Activated naive CD4-positive, alpha-beta T cell treated with anti-CD3 and anti-CD28 coated beads, Interleukin-2, amount 50 U/mL, for 24 hours (primary cell): ENCODE measurements at regions not wholly inside any gene's neighbourhood (a gene's known extent, or its start where the extent isn't known, plus 50 kb on each side); places are given as distances from the start of the nearest gene placed in this dataset.
"Not testable (repeated sequence)": the region's sequence is repeated elsewhere in the genome, so short reads cannot be mapped to it uniquely, and the experiment has no call there.

Experiments
- H3K27ac Mint-ChIP-seq: one replicate; pipeline ENCODE4 v1.8.0; 2021; ENCODE audit warnings: mild to moderate bottlenecking, mixed read lengths
- H3K27me3 Mint-ChIP-seq: one replicate; pipeline ENCODE4 v1.8.0; 2021; ENCODE audit warnings: mixed read lengths
- H3K36me3 Mint-ChIP-seq: one replicate; pipeline ENCODE4 v1.8.0; 2021; ENCODE audit warnings: mixed read lengths
- H3K4me1 Mint-ChIP-seq: one replicate; pipeline ENCODE4 v1.8.0; 2021; ENCODE audit warnings: mixed read lengths
- H3K4me3 Mint-ChIP-seq: one replicate; pipeline ENCODE4 v1.8.0; 2021; ENCODE audit warnings: mild to moderate bottlenecking, mixed read lengths
- H3K9me3 Mint-ChIP-seq: one replicate; pipeline ENCODE4 v1.8.0; 2021; ENCODE audit warnings: mixed read lengths

DNA sequence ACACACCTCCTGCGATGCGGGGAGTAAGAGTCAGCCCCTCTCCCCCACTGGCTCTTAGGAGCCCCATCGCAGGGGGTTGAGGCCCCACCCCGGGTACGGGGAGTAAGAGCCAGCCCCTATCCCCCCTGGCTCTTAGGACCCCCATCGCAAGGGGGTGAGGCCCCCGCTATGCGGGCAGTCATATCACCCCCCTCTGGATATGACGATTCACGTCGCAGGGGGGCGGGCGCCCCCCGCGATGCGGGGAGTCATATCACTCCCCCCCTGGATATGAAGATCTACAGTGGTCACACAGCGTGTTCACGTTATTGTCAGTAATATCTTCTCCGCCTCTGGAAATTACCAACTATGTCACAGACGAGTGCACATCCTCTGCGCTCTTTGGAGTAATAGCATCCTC is 61.1 kb downstream of the DEFB131A start:
- not testable (repeated sequence) for H3K36me3 Mint-ChIP-seq, H3K4me3 Mint-ChIP-seq, H3K27ac Mint-ChIP-seq, H3K9me3 Mint-ChIP-seq, H3K4me1 Mint-ChIP-seq, H3K27me3 Mint-ChIP-seq

DNA sequence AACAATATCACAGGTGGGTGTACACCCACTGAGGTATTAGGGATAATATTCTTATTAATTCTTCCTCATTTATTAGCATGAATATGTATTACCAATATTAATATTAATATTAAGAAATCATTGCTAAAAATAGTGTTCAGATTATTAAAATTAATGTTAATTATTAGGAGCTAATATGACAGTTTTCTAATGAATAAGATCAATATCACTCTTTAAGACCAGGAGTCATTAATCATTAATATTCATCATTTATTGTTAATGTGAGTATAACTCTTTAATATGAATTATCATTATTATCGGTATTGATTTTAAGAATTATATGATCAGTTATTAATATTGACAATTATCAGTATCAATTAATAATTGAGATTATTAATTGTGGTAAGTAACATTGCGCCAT is 62.5 kb downstream of the DEFB131A start:
- not testable (repeated sequence) for H3K27ac Mint-ChIP-seq, H3K4me3 Mint-ChIP-seq, H3K9me3 Mint-ChIP-seq, H3K36me3 Mint-ChIP-seq, H3K4me1 Mint-ChIP-seq, H3K27me3 Mint-ChIP-seq

DNA sequence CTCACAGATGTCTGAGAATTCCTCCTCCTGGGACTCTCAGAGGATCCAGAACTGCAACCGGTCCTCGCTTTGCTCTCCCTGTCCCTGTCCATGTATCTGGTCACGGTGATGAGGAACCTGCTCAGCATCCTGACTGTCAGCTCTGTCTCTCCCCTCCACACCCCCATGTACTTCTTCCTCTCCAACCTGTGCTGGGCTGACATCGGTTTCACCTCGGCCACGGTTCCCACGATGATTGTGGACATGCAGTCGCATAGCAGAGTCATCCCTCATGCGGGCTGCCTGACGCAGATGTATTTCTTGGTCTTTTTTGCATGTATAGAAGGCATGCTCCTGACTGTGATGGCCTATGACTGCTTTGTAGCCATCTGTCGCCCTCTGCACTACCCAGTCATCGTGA is 68.7 kb downstream of the DEFB131A start:
- not testable (repeated sequence) for H3K27me3 Mint-ChIP-seq, H3K27ac Mint-ChIP-seq, H3K4me1 Mint-ChIP-seq, H3K36me3 Mint-ChIP-seq, H3K9me3 Mint-ChIP-seq, H3K4me3 Mint-ChIP-seq

DNA sequence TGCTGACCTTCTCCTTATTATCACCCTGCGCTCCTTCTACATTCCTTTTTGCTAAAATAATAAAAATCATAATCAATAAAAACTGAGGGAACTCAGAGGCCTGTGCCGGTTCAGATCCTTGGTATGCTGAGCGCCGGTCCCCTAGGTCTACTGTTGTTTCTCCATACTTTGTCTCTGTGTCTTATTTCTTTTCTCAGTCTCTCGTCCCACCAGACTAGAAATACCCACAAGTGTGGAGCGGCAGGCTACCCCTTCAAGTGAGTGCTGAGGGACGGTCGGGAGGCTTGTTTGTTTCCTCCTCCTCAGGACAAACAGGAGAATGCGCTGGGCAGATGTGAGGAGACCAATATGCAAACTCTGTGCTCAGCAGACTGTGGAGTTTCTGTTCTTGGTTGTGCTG is 75.4 kb downstream of the DEFB131A start:
- not testable (repeated sequence) for H3K36me3 Mint-ChIP-seq, H3K27me3 Mint-ChIP-seq, H3K4me1 Mint-ChIP-seq, H3K4me3 Mint-ChIP-seq, H3K9me3 Mint-ChIP-seq, H3K27ac Mint-ChIP-seq

DNA sequence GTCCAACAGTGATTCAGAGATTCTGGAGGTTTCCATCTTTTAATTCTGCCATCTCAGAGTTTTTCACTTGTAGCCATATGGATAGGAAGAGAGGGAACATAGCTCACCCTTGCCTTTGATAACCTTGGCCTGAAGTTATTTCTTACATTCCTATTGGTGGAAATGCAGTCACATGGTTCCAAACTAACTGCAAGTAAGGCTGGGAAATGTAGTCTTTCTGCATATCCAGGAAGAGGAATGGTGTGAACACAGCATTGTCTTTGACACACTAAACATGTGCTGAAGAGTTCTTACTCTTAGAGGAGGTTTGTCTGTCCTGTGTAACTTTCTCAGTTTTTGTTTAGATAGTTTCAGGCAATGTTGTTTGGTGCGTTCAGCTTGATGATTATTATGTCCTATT is 78.7 kb downstream of the DEFB131A start:
- not testable (repeated sequence) for H3K4me3 Mint-ChIP-seq, H3K9me3 Mint-ChIP-seq, H3K27ac Mint-ChIP-seq, H3K27me3 Mint-ChIP-seq, H3K4me1 Mint-ChIP-seq, H3K36me3 Mint-ChIP-seq

DNA sequence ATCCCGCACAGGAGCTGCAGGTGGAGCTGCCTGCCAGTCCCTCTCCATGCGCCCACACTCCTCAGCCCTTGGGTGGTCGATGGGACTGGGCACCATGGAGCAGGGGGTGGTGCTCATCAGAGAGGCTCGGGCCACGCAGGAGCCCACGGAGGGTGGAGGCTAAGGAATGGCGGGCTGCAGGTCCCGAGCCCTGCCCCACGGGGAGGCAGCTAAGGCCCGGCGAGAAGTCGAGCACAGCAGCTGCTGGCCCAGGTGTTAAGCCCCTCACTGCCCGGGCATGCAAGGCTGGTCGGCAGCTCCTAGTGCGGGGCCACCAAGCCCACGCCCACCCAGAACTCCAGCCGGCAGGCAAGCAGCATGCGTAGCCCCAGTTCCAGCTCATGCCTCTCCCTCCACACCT is 80.2 kb downstream of the DEFB131A start:
- not testable (repeated sequence) for H3K4me1 Mint-ChIP-seq, H3K4me3 Mint-ChIP-seq, H3K9me3 Mint-ChIP-seq, H3K27me3 Mint-ChIP-seq, H3K36me3 Mint-ChIP-seq, H3K27ac Mint-ChIP-seq

DNA sequence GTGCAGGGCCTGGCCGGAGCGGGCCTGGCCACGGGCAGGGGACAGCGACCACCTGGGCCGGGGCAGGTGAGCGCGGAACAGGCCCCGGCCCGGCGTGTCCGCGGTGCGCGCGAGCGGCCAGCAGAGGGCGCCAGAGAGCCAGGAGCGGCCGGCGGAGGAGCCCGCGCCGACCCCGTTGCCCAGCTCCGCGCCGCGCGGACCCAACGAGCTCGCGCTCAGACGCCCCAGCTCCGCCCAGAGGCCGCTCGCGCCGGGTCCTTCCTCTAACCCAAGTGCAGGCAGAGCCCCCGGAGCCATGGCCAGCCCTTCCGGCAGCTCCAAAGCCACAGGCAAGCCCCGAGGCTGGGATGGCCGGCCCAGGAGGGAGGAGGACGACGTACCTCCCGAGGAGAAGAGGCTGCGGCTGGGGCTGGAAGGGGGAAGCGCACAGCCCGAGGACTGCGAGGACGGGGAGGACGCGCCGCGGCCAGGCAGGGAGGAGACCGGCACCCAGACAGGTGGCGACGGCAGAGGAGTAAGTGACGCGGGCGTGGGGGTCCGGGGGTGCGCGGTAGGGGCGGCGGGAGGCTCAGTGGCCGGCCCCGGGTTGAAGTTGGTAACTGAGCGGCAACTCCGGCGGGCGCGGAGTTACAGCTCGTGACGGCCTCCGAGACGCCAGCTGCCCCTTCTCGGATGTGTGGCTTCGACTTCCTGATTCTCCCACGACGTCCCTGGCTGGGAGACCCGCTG is 88.1 kb downstream of the DEFB131A start:
- not testable (repeated sequence) for H3K36me3 Mint-ChIP-seq

DNA sequence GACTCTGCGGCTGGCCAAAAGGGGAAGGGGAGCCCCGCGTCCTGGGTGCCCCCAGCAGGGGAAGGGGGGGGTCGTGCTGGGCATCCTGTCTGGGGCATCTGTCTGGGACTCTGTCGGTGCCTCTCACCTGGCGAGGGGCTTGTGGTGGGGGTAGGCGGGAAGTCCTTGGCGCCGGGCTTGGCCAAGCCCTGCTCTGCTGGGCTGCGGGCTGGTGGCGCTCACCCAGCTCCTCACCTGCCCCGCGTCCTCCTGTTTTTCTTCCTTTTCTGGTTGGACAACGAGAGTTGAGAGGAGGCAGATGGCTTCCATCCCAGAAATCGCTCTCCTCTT is 88.6 kb downstream of the DEFB131A start:
- Mint-ChIP-seq H3K27me3 (peaks cover 14% of the 10 kb centered on the region), H3K4me3 (peak overlapping the region; percentile 72)
- not testable (repeated sequence) for H3K4me1 Mint-ChIP-seq, H3K36me3 Mint-ChIP-seq, H3K27ac Mint-ChIP-seq, H3K9me3 Mint-ChIP-seq

More for the DNA sequence above, 88.1 kb downstream of the DEFB131A start:
- not testable (repeated sequence) for H3K27ac Mint-ChIP-seq, H3K9me3 Mint-ChIP-seq, H3K4me1 Mint-ChIP-seq
- Mint-ChIP-seq H3K4me3 (peak overlapping the region; percentile 72), H3K27me3 (peaks cover 12% of the 10 kb centered on the region)

DNA sequence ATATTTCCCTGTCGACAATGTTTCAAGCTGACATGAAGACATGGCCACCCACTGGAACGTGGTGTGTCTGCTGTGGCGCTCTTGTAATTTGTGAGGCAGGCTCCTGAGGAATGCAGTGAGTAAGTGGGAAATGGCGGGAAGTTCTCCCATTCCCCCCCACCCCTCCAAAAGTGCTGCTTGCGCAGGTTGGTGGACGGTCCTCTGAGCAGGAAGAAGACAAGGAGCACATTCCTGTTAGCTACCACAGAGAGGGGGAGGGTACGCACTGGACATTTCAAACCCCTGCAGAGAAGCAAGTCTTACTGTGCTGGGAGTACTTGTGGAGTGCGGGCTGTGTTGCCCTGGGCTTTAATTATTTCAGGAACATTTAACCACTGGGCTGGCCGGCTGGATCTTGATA is 92.9 kb downstream of the DEFB131A start:
- H3K36me3 Mint-ChIP-seq, H3K27ac Mint-ChIP-seq, H3K4me1 Mint-ChIP-seq, H3K9me3 Mint-ChIP-seq, H3K4me3 Mint-ChIP-seq, H3K27me3 Mint-ChIP-seq: not testable (repeated sequence)

DNA sequence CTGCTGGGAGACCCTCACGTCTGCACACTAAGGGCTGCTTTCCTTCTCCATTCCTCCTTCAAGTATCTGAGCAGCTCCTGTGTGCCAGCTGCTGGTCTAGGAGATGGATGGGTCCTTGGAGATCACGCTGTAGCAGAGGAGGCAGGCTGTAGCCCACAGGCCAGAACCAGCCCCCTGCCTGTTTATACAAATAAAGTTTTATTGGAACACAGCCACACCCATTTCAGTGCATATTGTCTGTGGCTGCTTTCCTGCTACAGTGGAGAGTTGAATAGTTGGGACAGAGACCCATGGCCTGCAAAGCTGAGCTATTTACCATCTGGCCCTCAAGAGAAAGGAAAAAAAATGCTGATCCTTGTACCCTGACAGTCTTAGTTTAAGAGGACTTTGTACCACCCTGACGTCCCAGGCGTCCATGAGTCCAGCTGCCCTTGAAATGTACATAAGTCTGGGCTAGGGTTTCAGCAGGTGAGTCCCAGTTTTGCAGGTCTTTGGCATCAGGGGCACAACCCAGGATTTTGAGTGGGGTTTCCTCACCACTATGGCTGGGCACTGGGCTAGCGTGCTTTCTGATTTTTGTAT is 95.8 kb downstream of the DEFB131A start:
- H3K36me3 Mint-ChIP-seq, H3K4me3 Mint-ChIP-seq, H3K27me3 Mint-ChIP-seq, H3K4me1 Mint-ChIP-seq, H3K9me3 Mint-ChIP-seq, H3K27ac Mint-ChIP-seq: not testable (repeated sequence)

DNA sequence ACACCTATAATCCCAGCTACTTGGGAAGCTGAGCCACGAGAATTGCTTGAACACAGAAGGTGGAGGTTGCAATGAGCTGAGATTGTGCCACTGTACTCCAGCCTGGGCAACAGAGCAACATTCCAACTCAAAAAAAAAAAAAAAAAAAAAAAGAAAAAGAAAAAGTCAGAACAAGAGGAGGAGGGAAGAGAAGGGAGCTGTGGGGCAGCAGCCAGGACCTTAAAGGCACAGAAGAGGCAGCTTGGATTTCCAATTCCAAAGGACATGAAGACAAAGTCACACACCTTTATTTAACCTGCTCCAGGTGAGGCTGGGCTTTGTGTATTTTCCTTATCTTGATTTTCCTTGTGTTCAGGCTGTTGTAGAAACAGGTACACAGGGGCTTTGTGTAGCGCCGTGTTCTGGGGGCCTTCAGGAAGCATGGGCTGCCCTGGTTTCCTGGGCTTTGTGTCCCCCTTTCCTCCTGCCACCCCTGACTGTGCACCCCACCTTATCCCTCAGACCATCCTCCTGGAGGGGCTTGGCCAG is 97.2 kb downstream of the DEFB131A start:
- not testable (repeated sequence) for H3K36me3 Mint-ChIP-seq, H3K9me3 Mint-ChIP-seq, H3K27me3 Mint-ChIP-seq, H3K4me1 Mint-ChIP-seq, H3K4me3 Mint-ChIP-seq, H3K27ac Mint-ChIP-seq

DNA sequence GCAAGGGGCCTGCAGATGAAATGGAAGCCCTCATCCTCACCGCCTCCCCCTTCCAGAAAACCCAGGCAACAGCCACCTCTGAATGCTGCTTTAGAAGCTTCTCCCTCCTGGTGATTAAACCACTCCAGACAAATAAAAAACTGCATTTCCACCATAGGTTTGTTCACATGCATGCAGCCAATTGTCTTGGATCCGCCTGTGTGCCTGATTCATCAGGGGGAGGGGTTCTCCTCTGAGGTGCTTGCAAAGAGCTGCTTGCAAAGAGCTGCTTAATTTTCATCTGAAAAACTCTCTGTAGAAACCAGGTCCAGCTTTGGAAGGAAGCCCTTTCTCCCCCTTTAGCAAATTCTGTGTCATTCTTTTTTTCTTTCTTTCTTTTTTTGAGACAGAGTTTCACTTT is 100.6 kb downstream of the DEFB131A start:
- not testable (repeated sequence) for H3K9me3 Mint-ChIP-seq, H3K4me3 Mint-ChIP-seq, H3K27me3 Mint-ChIP-seq, H3K4me1 Mint-ChIP-seq, H3K36me3 Mint-ChIP-seq, H3K27ac Mint-ChIP-seq

DNA sequence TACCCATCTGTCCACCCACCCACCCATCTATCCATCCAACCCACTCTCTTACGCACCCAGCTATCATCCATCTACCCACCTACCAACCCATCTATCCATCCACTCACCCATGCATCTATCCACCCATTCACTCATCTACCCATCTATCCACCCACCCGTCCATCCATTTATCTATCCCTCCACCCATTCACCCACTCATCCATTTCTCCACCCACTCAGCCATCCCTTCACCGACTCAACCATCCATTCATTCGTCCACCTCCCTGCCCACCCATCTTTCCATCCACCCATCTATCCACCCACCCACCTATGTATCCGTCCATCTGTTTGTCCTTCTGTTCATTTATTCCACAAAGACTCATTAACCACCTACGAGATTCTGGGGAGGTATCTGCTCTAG is 103.3 kb downstream of the DEFB131A start:
- not testable (repeated sequence) for H3K4me1 Mint-ChIP-seq, H3K9me3 Mint-ChIP-seq, H3K4me3 Mint-ChIP-seq, H3K27me3 Mint-ChIP-seq, H3K36me3 Mint-ChIP-seq, H3K27ac Mint-ChIP-seq

DNA sequence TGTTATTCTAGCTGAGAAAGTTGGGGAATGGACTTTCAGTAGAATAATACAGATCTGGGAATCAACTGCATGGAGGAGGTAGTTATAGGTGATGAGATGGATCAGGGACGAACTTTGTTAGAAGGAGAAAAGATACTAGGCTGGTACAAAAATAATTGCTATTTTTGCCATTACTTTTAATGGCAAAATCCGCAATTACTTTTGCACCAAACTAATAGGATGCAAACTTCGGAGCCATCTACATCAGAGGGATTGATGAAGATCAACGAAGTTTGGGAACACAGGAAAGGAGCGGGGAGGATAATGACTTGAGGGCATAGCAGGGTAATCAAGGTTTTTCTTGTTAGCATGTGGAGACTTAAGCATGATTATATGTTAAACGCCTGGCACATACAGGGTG is 111.9 kb downstream of the DEFB131A start:
- H3K4me1 Mint-ChIP-seq, H3K27me3 Mint-ChIP-seq, H3K4me3 Mint-ChIP-seq, H3K36me3 Mint-ChIP-seq, H3K9me3 Mint-ChIP-seq, H3K27ac Mint-ChIP-seq: not testable (repeated sequence)

DNA sequence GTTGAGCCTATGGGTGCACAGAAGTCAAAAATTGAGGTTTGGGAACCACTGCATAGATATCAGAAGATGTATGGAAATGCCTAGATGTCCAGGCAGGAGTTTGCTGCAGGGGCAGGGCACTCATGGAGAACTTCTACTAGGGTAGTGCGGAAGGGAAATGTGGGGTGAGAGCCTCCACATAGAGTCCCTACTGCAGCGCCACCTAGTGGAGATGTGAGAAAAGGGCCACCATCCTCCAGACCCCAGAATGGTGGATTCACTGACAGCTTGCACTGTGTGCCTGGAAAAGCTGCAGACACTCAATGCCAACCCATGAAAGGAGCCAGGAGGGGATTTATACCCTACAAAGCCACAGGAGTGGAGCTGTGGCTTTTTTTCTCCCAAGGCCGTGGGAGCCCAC is 133.7 kb downstream of the DEFB131A start:
- not testable (repeated sequence) for H3K4me3 Mint-ChIP-seq, H3K4me1 Mint-ChIP-seq, H3K27ac Mint-ChIP-seq, H3K27me3 Mint-ChIP-seq, H3K36me3 Mint-ChIP-seq
- peaks cover 22% of the 10 kb centered on the region for H3K9me3 Mint-ChIP-seq

DNA sequence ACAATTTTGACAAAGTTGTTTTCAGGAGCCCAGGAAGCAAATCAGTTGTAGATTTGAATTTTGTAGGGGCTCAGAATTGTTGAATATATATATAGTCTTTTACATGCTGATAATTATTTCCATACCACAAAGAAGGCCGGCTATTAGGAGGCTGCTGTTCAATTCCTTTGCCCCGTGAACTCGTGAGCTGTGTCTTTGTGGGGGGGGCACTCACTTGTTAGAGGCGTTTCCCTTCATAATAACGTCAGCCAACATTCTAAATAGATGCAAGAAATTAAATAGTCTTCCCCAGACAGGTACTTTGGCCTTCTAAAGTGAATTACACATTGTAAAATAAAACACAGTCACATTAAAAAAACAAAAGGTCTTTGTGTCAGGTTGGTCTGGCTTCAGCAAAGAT is 138.7 kb downstream of the DEFB131A start:
- H3K4me1 Mint-ChIP-seq, H3K36me3 Mint-ChIP-seq, H3K4me3 Mint-ChIP-seq, H3K27ac Mint-ChIP-seq, H3K27me3 Mint-ChIP-seq: not testable (repeated sequence)
- H3K9me3 Mint-ChIP-seq, result peaks cover 13% of the 10 kb centered on the region

DNA sequence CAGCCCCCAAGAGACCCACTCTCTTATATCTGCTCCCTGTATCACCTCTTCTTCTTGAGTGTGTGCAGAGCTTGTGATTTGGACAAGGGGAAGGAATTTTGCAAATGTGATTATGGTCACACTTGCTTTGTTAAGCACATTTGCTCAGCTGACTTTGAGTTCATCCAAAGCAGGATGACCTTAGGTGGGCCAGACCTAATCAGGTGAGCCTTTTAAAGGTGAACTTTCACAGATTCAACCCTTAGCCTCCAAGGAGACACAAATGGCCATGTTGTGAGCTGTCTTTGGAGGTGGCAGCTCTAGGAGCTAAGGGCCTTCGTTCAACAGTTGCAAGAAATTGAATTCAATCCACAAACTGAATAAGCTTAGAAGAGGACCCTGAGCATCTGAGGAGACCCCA is 147.8 kb downstream of the DEFB131A start:
- H3K4me3 Mint-ChIP-seq, result no peak overlapping the region
- no peak overlapping the region for H3K27ac Mint-ChIP-seq
- no peaks in the 10 kb centered on the region for H3K27me3 Mint-ChIP-seq
- peaks cover 25% of the 10 kb centered on the region for H3K36me3 Mint-ChIP-seq
- H3K4me1 Mint-ChIP-seq, result no peaks in the 10 kb centered on the region
- H3K9me3 Mint-ChIP-seq, result no peaks in the 10 kb centered on the region
